Ovary (tissue), 3 donors: ENCODE measurements at regions not wholly inside any gene's neighbourhood (a gene's known extent, or its start where the extent isn't known, plus 50 kb on each side); places are given as distances from the start of the nearest gene placed in this dataset.

Experiments used
- CTCF ChIP-seq, 3 donors: fragments of 450-650 bp in 2 of 3; fragments of 200-600 bp in 1 of 3; IDR thresholded peaks; one replicate each; pipeline versions ENCODE4 v1.5.1 to v1.8.0; 2016 to 2022; ENCODE audit warnings: antibody characterized with exemption in 3 of 3, mild to moderate bottlenecking in 1 of 3
- EP300 ChIP-seq: sonication (generic); formaldehyde crosslinking; IDR thresholded peaks from one replicate; pipeline ENCODE4 v1.6.1; 2017; ENCODE audit warnings: antibody characterized with exemption
- POLR2A ChIP-seq: fragments of 450-650 bp; IDR thresholded peaks from one replicate; pipeline ENCODE4 v1.6.1; 2017; ENCODE audit warnings: antibody characterized with exemption, mild to moderate bottlenecking, moderate library complexity
- donor health status: DM: no; HTN: no; CAD: no.

GRCh38 chr9:110129425-110129824, 78.5 kb downstream of the C9orf152 start:
- TF ChIP-seq CTCF (IDR thresholded peaks at IDR 0.05) (no peak), POLR2A (no peak), EP300 (no peak)
